NT2/D1 (cell line): ENCODE measurements at regions not wholly inside any gene's neighbourhood (a gene's known extent, or its start where the extent isn't known, plus 50 kb on each side); places are given as distances from the start of the nearest gene placed in this dataset.

Experiments
- YY1 ChIP-seq: IDR thresholded peaks from 2 replicates; pipeline ENCODE4 v1.6.1; 2011; ENCODE audit not compliant: insufficient read length, insufficient read depth
- ZNF274 ChIP-seq: IDR thresholded peaks from 2 replicates; pipeline ENCODE4 v1.6.1; 2011; ENCODE audit warnings: mild to moderate bottlenecking, low read depth, low read length

- TF ChIP-seq ZNF274 (no peak), YY1 (no peak)
Observed at GRCh38 chr11:116517077-116517476, 255.7 kb downstream of the BUD13 start.
